Stimulated activated CD8-positive, alpha-beta memory T cell treated with anti-CD3 and anti-CD28 coated beads, Interleukin-4, amount 100 ng/mL, for 48 hours (primary cell): ENCODE measurements at regions not wholly inside any gene's neighbourhood (a gene's known extent, or its start where the extent isn't known, plus 50 kb on each side); places are given as distances from the start of the nearest gene placed in this dataset.

ENCODE experiments used
- DNase-seq: peaks from one replicate; pipeline ENCODE4 v3.0.0-alpha.2; 2020

- DNase-seq: no peak
These were observed 66.3 kb downstream of the ITM2A start for GRCh38 chrX:79300856-79301255.

- no peak for DNase-seq
These were observed 76.5 kb downstream of the ITM2A start for GRCh38 chrX:79290596-79290995.

- DNase-seq: no peak
These were observed 78.4 kb downstream of the ITM2A start for GRCh38 chrX:79288733-79289132.

GRCh38 chrX:79287724-79288123, 79.4 kb downstream of the ITM2A start:
- DNase-seq: no peak

- DNase-seq: no peak
These were observed 85.4 kb downstream of the ITM2A start for GRCh38 chrX:79281775-79282174.

- peak; percentile 73 for DNase-seq
These were observed 96.7 kb downstream of the ITM2A start for GRCh38 chrX:79270401-79270800.

GRCh38 chrX:79268788-79269187, 98.3 kb downstream of the ITM2A start:
- DNase-seq: no peak

GRCh38 chrX:79266702-79267101, 100.4 kb downstream of the ITM2A start:
- no peak for DNase-seq

- DNase-seq: no peak
These were observed 103.6 kb downstream of the ITM2A start for GRCh38 chrX:79263550-79263949.

- peak; percentile 34 for DNase-seq
These were observed 108.0 kb downstream of the ITM2A start for GRCh38 chrX:79259073-79259689.

GRCh38 chrX:79243691-79244090, 99.2 kb downstream of the GPR174 start:
- no peak for DNase-seq

- no peak for DNase-seq
These were observed 91.4 kb downstream of the GPR174 start for GRCh38 chrX:79235899-79236298.

- DNase-seq: no peak
These were observed 87.2 kb downstream of the GPR174 start for GRCh38 chrX:79231662-79232061.
